Esophagus squamous epithelium (tissue), 4 donors: ENCODE measurements at regions not wholly inside any gene's neighbourhood (a gene's known extent, or its start where the extent isn't known, plus 50 kb on each side); places are given as distances from the start of the nearest gene placed in this dataset.

ENCODE experiments used
- CTCF ChIP-seq, 6 experiments: fragments of 450-650 bp in 4 of 6; fragments of 200-600 bp in 2 of 6; sonication (generic) in 2 of 6; IDR thresholded peaks; one replicate each; pipeline ENCODE4 v1.5.1; 2016 to 2019; ENCODE audit warnings: antibody characterized with exemption in 6 of 6, mild to moderate bottlenecking in 4 of 6, moderate library complexity in 4 of 6
- POLR2A ChIP-seq, 4 donors: fragments of 450-650 bp; IDR thresholded peaks; one replicate each; pipeline ENCODE4 v1.6.1; 2017; ENCODE audit warnings: antibody characterized with exemption in 4 of 4, mild to moderate bottlenecking in 4 of 4, moderate library complexity in 3 of 4

GRCh38 chr3:106299300-106300098 is 430.7 kb upstream of the CBLB start:
- TF ChIP-seq CTCF (IDR thresholded peaks at IDR 0.05) (no peak), POLR2A (IDR thresholded peaks at IDR 0.05) (no peak)
